C4-2B (cell line): ENCODE measurements at regions not wholly inside any gene's neighbourhood (a gene's known extent, or its start where the extent isn't known, plus 50 kb on each side); places are given as distances from the start of the nearest gene placed in this dataset.
A peak's percentile ranks its signal among the peaks of the same experiment; 100 is the strongest.

Experiments used
- H3K27ac ChIP-seq: fragments of 450-650 bp; 2 replicates; pipeline ENCODE4 v1.5.1; 2017
- CTCF ChIP-seq: fragments of 450-650 bp; conservative IDR thresholded peaks from 2 replicates; pipeline ENCODE4 v1.5.1; 2017; ENCODE audit warnings: mild to moderate bottlenecking
- ZFX ChIP-seq: fragments of 450-650 bp; IDR thresholded peaks from 2 replicates; pipeline ENCODE4 v1.6.1; 2017

GRCh38 chr10:33126742-33127141 is 168.7 kb upstream of the ITGB1 start:
- no peak for TF ChIP-seq CTCF
- no peak for TF ChIP-seq ZFX
- H3K27ac ChIP-seq = no peak overlapping the region

- TF ChIP-seq ZFX (no peak), CTCF (no peak)
These were observed 167.8 kb upstream of the ITGB1 start for GRCh38 chr10:33125522-33126517.

GRCh38 chr10:33125111-33125510 is 167.1 kb upstream of the ITGB1 start:
- no peak for TF ChIP-seq ZFX
- H3K27ac ChIP-seq = no peak overlapping the region

More at GRCh38 chr10:33125522-33126517, 167.8 kb upstream of the ITGB1 start:
- H3K27ac ChIP-seq = no peak overlapping the region

- H3K27ac ChIP-seq = no peak overlapping the region
- TF ChIP-seq CTCF (peak; percentile 27), ZFX (no peak)
These were observed 165.7 kb upstream of the ITGB1 start for GRCh38 chr10:33123680-33124079.

GRCh38 chr10:33122014-33122809 is 164.2 kb upstream of the ITGB1 start:
- TF ChIP-seq ZFX = no peak
- TF ChIP-seq CTCF = no peak
- no peak overlapping the region for H3K27ac ChIP-seq

- TF ChIP-seq CTCF (no peak), ZFX (no peak)
These were observed 162.7 kb upstream of the ITGB1 start for GRCh38 chr10:33120700-33121099.

GRCh38 chr10:33120275-33120674 is 162.2 kb upstream of the ITGB1 start:
- TF ChIP-seq CTCF = no peak
- no peak for TF ChIP-seq ZFX
- H3K27ac ChIP-seq = no peak overlapping the region

More at GRCh38 chr10:33120700-33121099, 162.7 kb upstream of the ITGB1 start:
- H3K27ac ChIP-seq = no peak overlapping the region
